Effector memory CD8-positive, alpha-beta T cell (primary cell): ENCODE measurements at regions not wholly inside any gene's neighbourhood (a gene's known extent, or its start where the extent isn't known, plus 50 kb on each side); places are given as distances from the start of the nearest gene placed in this dataset.

Experiments
- ATAC-seq: fragments of 150-1000 bp; cut with Tn5 transposase; replicated peaks from 2 replicates; pipeline ENCODE4 v1.10.0; 2021; ENCODE audit warnings: mild to moderate bottlenecking, moderate library complexity
- DNase-seq, 3 experiments: peaks; one replicate each; pipeline ENCODE4 v3.0.0; 2021
- H3K27ac Mint-ChIP-seq, 2 donors: one replicate each; pipeline ENCODE4 v1.8.0; 2022; ENCODE audit warnings: mild to moderate bottlenecking in 2 of 2, mixed read lengths in 2 of 2, moderate library complexity in 2 of 2
- H3K27me3 Mint-ChIP-seq, 2 donors: one replicate each; pipeline ENCODE4 v1.8.0; 2022; ENCODE audit warnings: mixed read lengths in 2 of 2
- H3K36me3 Mint-ChIP-seq: one replicate; pipeline ENCODE4 v1.8.0; 2022; ENCODE audit warnings: mild to moderate bottlenecking, moderate library complexity, mixed read lengths; ENCODE audit not compliant: insufficient read depth
- H3K4me1 Mint-ChIP-seq, 2 donors: one replicate each; pipeline ENCODE4 v1.8.0; 2022; ENCODE audit warnings: low read depth in 2 of 2, mixed read lengths in 2 of 2
- H3K4me3 Mint-ChIP-seq, 2 donors: one replicate each; pipeline ENCODE4 v1.8.0; 2022; ENCODE audit warnings: mild to moderate bottlenecking in 2 of 2, mixed read lengths in 2 of 2, moderate library complexity in 2 of 2
- H3K9me3 Mint-ChIP-seq, 2 donors: one replicate each; pipeline ENCODE4 v1.8.0; 2022; ENCODE audit warnings: mixed read lengths in 2 of 2

GRCh38 chr1:200478239-200478623, 68.4 kb upstream of the ZNF281 start:
- Mint-ChIP-seq H3K9me3 (no peaks in the 10 kb centered on the region), H3K36me3 (no peaks in the 10 kb centered on the region), H3K4me3 (no peak overlapping the region), H3K4me1 (peaks cover 8 to 13% of the 10 kb centered on the region in 2 donors), H3K27ac (no peak overlapping the region), H3K27me3 (peaks cover 6 to 20% of the 10 kb centered on the region in 2 donors)
- DNase-seq (no peak), ATAC-seq (no peak)

- DNase-seq (no peak), ATAC-seq (peak; percentile 30)
- peak overlapping the region; percentile 3 to 58 for H3K27ac Mint-ChIP-seq
- H3K9me3 Mint-ChIP-seq: no peaks in the 10 kb centered on the region
- peaks cover 7% of the 10 kb centered on the region in 2 donors for H3K27me3 Mint-ChIP-seq
- H3K4me1 Mint-ChIP-seq: peaks cover 18 to 23% of the 10 kb centered on the region in 2 donors
- H3K4me3 Mint-ChIP-seq: peak overlapping the region in 1 of 2 donors; percentile 77
- no peaks in the 10 kb centered on the region for H3K36me3 Mint-ChIP-seq
Observed at GRCh38 chr1:200474633-200475032, 64.8 kb upstream of the ZNF281 start.

GRCh38 chr1:200473698-200474371, 64.0 kb upstream of the ZNF281 start:
- Mint-ChIP-seq H3K27ac (peak overlapping the region; percentile 3 to 58), H3K4me3 (peak overlapping the region; percentile 69 to 77), H3K27me3 (peaks cover 0 to 10% of the 10 kb centered on the region in 2 donors), H3K4me1 (peaks cover 18 to 23% of the 10 kb centered on the region in 2 donors), H3K9me3 (no peaks in the 10 kb centered on the region), H3K36me3 (no peaks in the 10 kb centered on the region)
- ATAC-seq (peak; percentile 72), DNase-seq (no peak)

DNA sequence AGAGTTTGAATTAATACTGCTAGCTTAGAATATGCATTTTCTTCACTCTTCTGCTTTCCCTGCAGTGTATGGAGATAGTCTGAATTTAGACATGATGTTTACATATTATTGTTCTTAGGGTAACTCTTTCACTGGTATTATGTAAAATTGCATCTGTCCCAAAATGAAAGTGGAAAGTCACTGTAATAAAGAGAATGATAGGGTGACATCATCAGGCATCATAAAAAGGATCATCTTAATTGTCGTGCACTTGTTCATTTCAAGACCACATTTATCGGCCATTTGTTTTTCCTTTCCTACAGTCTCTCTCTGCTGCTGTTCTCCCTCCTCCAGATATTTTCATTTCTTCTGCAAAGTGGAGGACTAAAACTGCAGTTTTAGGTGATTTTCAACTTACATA, 61.9 kb upstream of the ZNF281 start:
- Mint-ChIP-seq H3K9me3 (no peaks in the 10 kb centered on the region), H3K27me3 (peaks cover 2 to 15% of the 10 kb centered on the region in 2 donors), H3K36me3 (no peaks in the 10 kb centered on the region), H3K4me1 (peaks cover 18 to 23% of the 10 kb centered on the region in 2 donors), H3K4me3 (peak overlapping the region in 1 of 2 donors; percentile 77), H3K27ac (peak overlapping the region in 1 of 2 donors; percentile 88)
- DNase-seq: no peak
- no peak for ATAC-seq

GRCh38 chr1:200468264-200469001, 58.6 kb upstream of the ZNF281 start:
- H3K4me3 Mint-ChIP-seq: no peak overlapping the region
- H3K27ac Mint-ChIP-seq: no peak overlapping the region
- peaks cover 12 to 13% of the 10 kb centered on the region in 2 donors for H3K4me1 Mint-ChIP-seq
- H3K27me3 Mint-ChIP-seq: peaks cover 20 to 25% of the 10 kb centered on the region in 2 donors
- no peak for ATAC-seq
- DNase-seq: no peak
- no peaks in the 10 kb centered on the region for H3K9me3 Mint-ChIP-seq
- no peaks in the 10 kb centered on the region for H3K36me3 Mint-ChIP-seq

DNA sequence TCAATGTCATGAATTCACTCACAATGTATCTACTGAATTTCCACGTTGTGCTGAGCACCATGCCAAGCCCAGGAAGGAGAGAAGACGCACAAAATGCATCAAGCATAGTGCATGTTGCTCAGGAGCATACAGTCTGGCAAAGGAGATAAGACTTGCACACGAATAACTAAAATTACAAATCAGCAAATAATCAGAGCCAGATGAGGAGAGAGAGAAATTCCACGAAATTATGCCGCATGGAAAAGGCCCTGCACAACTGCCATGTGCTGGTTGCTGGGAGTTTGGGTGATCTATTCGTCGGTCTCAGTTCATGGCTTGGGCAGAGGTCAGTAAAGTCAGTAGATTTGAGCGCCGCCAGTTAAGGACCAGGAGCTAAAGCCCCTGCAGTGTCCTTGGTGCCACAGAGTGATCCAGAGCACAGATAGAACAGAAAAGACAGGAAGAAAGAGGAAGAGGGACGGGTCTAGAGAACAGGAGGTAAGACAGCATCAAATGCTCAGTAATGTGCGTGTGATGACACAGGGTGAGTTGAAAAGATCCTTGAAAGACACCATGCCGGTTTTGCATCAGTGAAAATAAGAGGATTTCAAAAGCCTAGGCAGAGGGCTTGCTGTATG, 55.1 kb upstream of the ZNF281 start:
- DNase-seq (no peak), ATAC-seq (no peak)
- no peaks in the 10 kb centered on the region for H3K4me1 Mint-ChIP-seq
- H3K9me3 Mint-ChIP-seq: no peaks in the 10 kb centered on the region
- H3K36me3 Mint-ChIP-seq: no peaks in the 10 kb centered on the region
- H3K27ac Mint-ChIP-seq: no peak overlapping the region
- no peak overlapping the region for H3K4me3 Mint-ChIP-seq
- H3K27me3 Mint-ChIP-seq: peaks cover 20 to 21% of the 10 kb centered on the region in 2 donors
